ENCODE measurements at regions not wholly inside any gene's neighbourhood (a gene's known extent, or its start where the extent isn't known, plus 50 kb on each side); places are given as distances from the start of the nearest gene placed in this dataset.

- TF ChIP-seq ZFP30 (CRISPR knock-in tag; IDR thresholded peaks at IDR 0.05) (no peak), OSR1 (CRISPR knock-in tag; IDR thresholded peaks at IDR 0.05) (no peak), TSHZ2 (CRISPR knock-in tag; IDR thresholded peaks at IDR 0.05) (no peak), ZNF8 (CRISPR knock-in tag; IDR thresholded peaks at IDR 0.05) (no peak), ZC3H10 (CRISPR knock-in tag; IDR thresholded peaks at IDR 0.05) (no peak), GLIS3 (CRISPR knock-in tag; IDR thresholded peaks at IDR 0.05) (no peak), TCF4 (CRISPR knock-in tag; IDR thresholded peaks at IDR 0.05; ENCODE audit: borderline replicate concordance) (no peak), SNAI2 (CRISPR knock-in tag; IDR thresholded peaks at IDR 0.05) (no peak), ESRRG (CRISPR knock-in tag; IDR thresholded peaks at IDR 0.05) (no peak), PPARA (CRISPR knock-in tag; IDR thresholded peaks at IDR 0.05; ENCODE audit: borderline replicate concordance) (no peak), RARB (CRISPR knock-in tag; IDR thresholded peaks at IDR 0.05) (no peak), ZNF565 (CRISPR knock-in tag; conservative IDR thresholded peaks at IDR 0.05; ENCODE audit: low read depth) (no peak), CSRNP3 (CRISPR knock-in tag; IDR thresholded peaks at IDR 0.05) (no peak), BACH2 (CRISPR knock-in tag; IDR thresholded peaks at IDR 0.05; ENCODE audit: borderline replicate concordance) (no peak), PATZ1 (CRISPR knock-in tag; IDR thresholded peaks at IDR 0.05; ENCODE audit: borderline replicate concordance) (no peak), ISL1 (CRISPR knock-in tag; IDR thresholded peaks at IDR 0.05) (no peak)
- TF ChIP-seq, protein P1, sequence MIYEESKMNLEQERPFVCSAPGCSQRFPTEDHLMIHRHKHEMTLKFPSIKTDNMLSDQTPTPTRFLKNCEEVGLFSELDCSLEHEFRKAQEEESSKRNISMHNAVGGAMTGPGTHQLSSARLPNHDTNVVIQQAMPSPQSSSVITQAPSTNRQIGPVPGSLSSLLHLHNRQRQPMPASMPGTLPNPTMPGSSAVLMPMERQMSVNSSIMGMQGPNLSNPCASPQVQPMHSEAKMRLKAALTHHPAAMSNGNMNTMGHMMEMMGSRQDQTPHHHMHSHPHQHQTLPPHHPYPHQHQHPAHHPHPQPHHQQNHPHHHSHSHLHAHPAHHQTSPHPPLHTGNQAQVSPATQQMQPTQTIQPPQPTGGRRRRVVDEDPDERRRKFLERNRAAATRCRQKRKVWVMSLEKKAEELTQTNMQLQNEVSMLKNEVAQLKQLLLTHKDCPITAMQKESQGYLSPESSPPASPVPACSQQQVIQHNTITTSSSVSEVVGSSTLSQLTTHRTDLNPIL (CRISPR knock-in tag; IDR thresholded peaks at IDR 0.05; ENCODE audit: low read depth) = no peak
- TF ChIP-seq, protein P2, sequence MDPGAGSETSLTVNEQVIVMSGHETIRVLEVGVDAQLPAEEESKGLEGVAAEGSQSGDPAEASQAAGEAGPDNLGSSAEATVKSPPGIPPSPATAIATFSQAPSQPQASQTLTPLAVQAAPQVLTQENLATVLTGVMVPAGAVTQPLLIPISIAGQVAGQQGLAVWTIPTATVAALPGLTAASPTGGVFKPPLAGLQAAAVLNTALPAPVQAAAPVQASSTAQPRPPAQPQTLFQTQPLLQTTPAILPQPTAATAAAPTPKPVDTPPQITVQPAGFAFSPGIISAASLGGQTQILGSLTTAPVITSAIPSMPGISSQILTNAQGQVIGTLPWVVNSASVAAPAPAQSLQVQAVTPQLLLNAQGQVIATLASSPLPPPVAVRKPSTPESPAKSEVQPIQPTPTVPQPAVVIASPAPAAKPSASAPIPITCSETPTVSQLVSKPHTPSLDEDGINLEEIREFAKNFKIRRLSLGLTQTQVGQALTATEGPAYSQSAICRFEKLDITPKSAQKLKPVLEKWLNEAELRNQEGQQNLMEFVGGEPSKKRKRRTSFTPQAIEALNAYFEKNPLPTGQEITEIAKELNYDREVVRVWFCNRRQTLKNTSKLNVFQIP (CRISPR knock-in tag; IDR thresholded peaks at IDR 0.05; ENCODE audit: borderline replicate concordance, low read depth) = no peak
- no peak for ATAC-seq
Measured at GRCh38 chr20:60764328-60764727, 487.7 kb upstream of the CDH4 start.

DNA sequence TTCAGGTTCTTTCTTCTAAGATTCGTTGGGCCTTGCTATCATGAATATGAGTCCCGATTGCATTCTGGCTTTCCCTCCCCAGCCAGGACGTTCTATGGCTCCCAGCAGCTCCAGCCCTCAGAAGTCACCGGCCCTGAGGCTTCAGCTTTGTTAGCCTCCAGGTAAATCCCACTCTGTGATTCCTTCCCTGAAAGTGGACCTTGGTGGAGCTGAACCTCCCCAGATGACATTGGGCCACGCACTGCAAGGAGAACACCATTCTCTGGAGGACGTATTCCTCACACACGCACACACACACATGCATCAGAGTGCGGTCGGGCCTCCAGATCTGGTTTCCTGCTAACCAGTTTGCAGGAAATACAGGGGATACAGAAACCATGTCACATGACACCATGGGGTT, 487.3 kb upstream of the CDH4 start:
- ATAC-seq = no peak
- TF ChIP-seq GLIS3 (CRISPR knock-in tag; IDR thresholded peaks at IDR 0.05) (no peak), CSRNP3 (CRISPR knock-in tag; IDR thresholded peaks at IDR 0.05) (no peak), ARNTL (CRISPR knock-in tag; IDR thresholded peaks at IDR 0.05; ENCODE audit: borderline replicate concordance, low read depth) (no peak), RARB (CRISPR knock-in tag; IDR thresholded peaks at IDR 0.05) (no peak), CSDC2 (CRISPR knock-in tag; IDR thresholded peaks at IDR 0.05) (no peak), TOX (CRISPR knock-in tag; IDR thresholded peaks at IDR 0.05; ENCODE audit: borderline replicate concordance) (no peak), ZC3H10 (CRISPR knock-in tag; IDR thresholded peaks at IDR 0.05) (no peak), OSR1 (CRISPR knock-in tag; IDR thresholded peaks at IDR 0.05) (no peak)
